HG03439 (cell line): ENCODE measurements at regions not wholly inside any gene's neighbourhood (a gene's known extent, or its start where the extent isn't known, plus 50 kb on each side); places are given as distances from the start of the nearest gene placed in this dataset.
"Not testable (repeated sequence)": the region's sequence is repeated elsewhere in the genome, so short reads cannot be mapped to it uniquely, and the experiment has no call there.

ENCODE experiments used
- ATAC-seq: cut with Tn5 transposase; IDR thresholded peaks from one replicate; pipeline ENCODE4 v1.9.1; 2021; ENCODE audit warnings: mild to moderate bottlenecking, moderate library complexity; ENCODE audit not compliant: unreplicated experiment

- ATAC-seq = no peak
Measured at GRCh38 chr15:98547275-98547674, 101.1 kb upstream of the IGF1R start.

- ATAC-seq = no peak
Measured at GRCh38 chr15:98547741-98548138, 100.6 kb upstream of the IGF1R start.

- ATAC-seq = no peak
Measured at GRCh38 chr15:98548139-98548971, 100.0 kb upstream of the IGF1R start.

GRCh38 chr15:98549003-98549402, 99.3 kb upstream of the IGF1R start:
- ATAC-seq = no peak

DNA sequence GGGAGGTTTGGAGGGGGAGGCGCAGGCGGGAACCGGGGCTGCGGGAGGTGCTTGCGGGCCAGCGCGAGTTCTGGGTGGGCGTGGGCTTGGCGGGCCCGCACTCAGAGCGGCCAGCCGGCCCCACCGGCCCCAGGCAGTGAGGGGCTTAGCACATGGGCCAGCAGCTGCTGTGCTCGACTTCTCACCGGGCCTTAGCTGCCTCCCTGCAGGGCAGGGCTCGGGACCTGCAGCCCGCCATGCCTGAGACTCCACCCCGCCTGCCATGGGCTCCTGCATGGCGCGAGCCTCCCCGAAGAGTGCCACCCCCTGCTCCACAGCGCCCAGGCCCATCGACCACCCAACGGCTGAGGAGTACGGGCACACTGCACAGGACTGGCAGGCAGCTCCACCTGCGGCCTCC, 98.6 kb upstream of the IGF1R start:
- ATAC-seq = no peak

DNA sequence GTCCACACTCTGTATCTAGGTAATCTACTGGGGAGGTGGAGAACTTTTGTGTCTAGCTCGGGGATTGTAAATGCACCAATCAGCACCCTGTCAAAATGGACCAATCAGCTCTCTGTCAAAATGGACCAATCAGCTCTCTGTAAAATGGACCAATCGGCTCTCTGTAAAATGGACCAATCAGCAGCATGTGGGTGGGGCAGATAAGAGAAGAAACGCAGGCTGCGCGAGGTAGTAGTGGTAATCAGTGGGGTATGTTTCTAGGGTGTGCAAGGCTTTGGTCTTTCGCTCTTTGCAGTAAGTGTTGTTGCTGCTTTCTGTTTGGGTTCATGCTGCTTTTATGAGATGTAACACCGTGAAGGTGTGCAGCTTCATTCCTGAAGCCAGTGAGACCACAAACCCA, 98.0 kb upstream of the IGF1R start:
- not testable (repeated sequence) for ATAC-seq

- no peak for ATAC-seq
Measured at GRCh38 chr15:98551936-98552562, 96.3 kb upstream of the IGF1R start.

- ATAC-seq = no peak
Measured at GRCh38 chr15:98554272-98555172, 93.8 kb upstream of the IGF1R start.

DNA sequence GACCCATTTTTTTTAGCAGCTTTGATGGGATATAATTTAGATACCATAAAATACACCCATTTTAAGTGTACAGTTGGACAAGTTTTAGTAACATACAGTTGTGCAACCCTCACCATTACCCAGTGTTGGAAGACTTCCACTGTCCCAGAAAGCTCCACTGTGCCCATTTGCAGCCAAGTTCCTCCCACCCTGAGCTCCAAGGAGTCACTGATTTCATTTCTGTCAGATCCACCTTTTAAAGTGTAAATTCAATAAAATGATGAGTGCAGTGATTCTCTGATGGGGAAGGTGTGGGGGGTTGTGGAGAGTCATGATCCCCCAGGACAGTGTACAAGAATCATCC, 93.2 kb upstream of the IGF1R start:
- ATAC-seq = no peak

GRCh38 chr15:98556321-98556720, 92.0 kb upstream of the IGF1R start:
- no peak for ATAC-seq

DNA sequence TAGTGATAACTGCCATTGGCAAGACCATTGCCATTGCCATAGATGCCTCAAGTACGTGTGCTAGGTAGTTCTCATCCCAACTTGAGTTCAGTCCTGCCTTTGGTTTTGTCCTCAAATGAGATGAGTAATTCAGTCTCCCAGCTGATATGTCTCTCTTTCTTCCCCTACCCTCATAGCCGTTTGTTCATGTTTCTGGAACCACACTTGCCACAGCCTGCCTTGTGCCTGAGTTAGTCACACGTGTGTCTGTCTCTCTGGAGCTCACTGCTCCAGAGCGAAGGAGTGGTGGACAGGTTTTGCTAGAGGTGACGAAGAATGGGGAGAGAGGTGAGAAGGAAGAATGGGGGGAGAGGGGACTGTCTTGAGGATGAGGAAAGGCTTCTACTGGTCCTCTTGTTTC, 88.0 kb upstream of the IGF1R start:
- no peak for ATAC-seq

- ATAC-seq = no peak
Measured at GRCh38 chr15:98561169-98561941, 87.0 kb upstream of the IGF1R start.

GRCh38 chr15:98562331-98562937, 85.9 kb upstream of the IGF1R start:
- no peak for ATAC-seq

DNA sequence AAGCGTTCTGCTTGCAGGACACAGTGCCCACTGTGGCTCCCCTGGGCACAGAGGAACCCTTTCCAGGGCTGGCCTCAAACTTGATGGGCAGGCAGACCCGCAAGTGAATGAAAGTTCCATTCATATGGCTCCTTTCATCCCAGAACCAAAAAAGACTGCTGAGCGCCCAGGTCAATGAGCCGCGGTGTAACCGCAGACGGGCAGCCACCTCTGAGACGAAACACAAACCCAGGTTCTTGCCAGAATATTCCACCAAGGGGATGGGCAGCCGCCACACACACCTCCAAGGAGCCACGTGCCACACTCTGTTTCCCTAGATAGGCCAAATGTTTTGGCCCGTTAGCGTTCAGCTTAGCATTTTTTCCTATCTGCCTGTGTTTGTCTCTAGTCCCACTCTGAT, 82.8 kb upstream of the IGF1R start:
- ATAC-seq = no peak

DNA sequence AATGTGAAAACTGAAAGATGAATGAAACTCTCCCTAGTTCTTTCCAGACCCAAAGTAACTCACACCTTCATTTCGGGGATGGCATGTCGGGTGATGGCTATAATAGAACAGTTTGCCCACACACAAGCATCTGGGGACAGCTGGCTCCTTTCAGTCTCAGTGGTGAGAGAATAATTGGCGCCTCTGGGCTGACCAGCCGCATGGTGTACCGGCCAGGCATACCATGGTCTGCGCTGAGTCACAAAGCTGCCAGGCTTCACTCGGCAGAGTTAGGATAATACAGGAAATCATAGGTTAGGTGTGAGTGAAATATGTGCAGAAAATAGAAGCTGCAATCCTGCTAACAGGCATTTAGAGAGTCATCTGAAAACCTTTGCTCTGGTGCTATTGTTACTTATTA, 80.4 kb upstream of the IGF1R start:
- no peak for ATAC-seq

DNA sequence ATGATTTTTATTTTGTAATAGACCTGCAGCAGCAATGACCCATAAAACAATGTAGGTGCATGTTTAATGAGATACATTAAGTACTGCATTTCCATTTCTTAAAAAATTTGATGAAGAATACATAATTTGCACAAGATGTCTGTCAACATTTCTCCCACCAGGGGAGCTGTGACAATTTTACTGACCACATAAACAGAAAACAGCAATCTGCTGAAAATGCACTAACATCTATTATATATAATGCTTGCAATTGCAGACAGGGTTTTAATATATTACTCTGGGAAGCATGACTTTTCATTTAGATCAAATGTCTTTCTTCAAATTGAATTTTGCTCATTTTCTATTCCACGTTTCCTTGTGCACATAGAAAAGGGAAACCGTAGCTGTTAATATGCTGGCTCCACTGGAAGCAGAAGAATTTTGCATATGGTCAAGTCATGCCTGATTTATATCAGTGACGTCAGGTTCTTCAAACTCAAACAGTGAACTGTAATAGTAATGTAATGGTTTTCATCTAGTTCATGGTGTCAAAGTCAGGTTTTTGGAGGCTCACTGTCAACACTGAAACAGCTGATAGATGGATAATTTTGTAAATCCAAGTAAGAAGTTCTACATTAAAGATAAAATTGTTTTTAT, 79.8 kb upstream of the IGF1R start:
- ATAC-seq = no peak

GRCh38 chr15:98570119-98570518, 78.2 kb upstream of the IGF1R start:
- ATAC-seq = no peak

GRCh38 chr15:98580572-98580971, 67.8 kb upstream of the IGF1R start:
- ATAC-seq = no peak

- no peak for ATAC-seq
Measured at GRCh38 chr15:98581715-98582114, 66.6 kb upstream of the IGF1R start.
